CD4-positive, alpha-beta T cell (primary cell): ENCODE measurements at regions not wholly inside any gene's neighbourhood (a gene's known extent, or its start where the extent isn't known, plus 50 kb on each side); places are given as distances from the start of the nearest gene placed in this dataset.

Source experiments
- ATAC-seq: fragments of 200-7000 bp; cut with Tn5 transposase; one replicate; pipeline ENCODE4 v1.10.0; 2022; ENCODE audit warnings: mild to moderate bottlenecking; ENCODE audit not compliant: poor library complexity
- CTCF ChIA-PET: fragments of 350-600 bp; sonication (Branson Sonifier 250); formaldehyde crosslinking; loops from one replicate; lab custom pipeline; 2021; ENCODE audit warnings: antibody characterized with exemption, inconsistent platforms; lab: Charles Lee
- POLR2A ChIA-PET: fragments of 350-600 bp; sonication (Branson Sonifier 250); formaldehyde crosslinking; loops from one replicate; lab custom pipeline; 2021; ENCODE audit warnings: antibody characterized with exemption, inconsistent platforms; lab: Charles Lee
- DNase-seq, 14 experiments: peaks; one replicate each; pipeline ENCODE4 v3.0.0-alpha.2; 2013 to 2020; ENCODE audit warnings: mixed read lengths in 2 of 14
- H3K27ac ChIP-seq, 2 donors: one replicate each; pipeline versions ENCODE4 v1.5.1 to v1.7.0; 2013; ENCODE audit warnings: low read length in 2 of 2, low read depth in 1 of 2, mild to moderate bottlenecking in 1 of 2
- H3K27me3 ChIP-seq, 2 experiments: 1 replicate in 1 of 2; 2 replicates in 1 of 2; pipeline versions ENCODE4 v1.6.1 to v1.7.0; 2013; ENCODE audit warnings: low read length in 2 of 2, control low read depth in 1 of 2, mild to moderate bottlenecking in 1 of 2, moderate library complexity in 1 of 2; ENCODE audit not compliant: insufficient read depth in 2 of 2, control insufficient read depth in 1 of 2
- H3K36me3 ChIP-seq: one replicate; pipeline ENCODE4 v1.6.1; 2013; ENCODE audit warnings: low read length, control low read depth; ENCODE audit not compliant: insufficient read depth
- H3K4me1 ChIP-seq: one replicate; pipeline ENCODE4 v1.6.1; 2013; ENCODE audit warnings: low read length, control low read depth; ENCODE audit not compliant: insufficient read depth
- H3K4me3 ChIP-seq: one replicate; pipeline ENCODE4 v1.5.1; 2013; ENCODE audit warnings: mild to moderate bottlenecking, low read length, moderate library complexity
- H3K9me3 ChIP-seq, 2 experiments: 1 replicate in 1 of 2; 2 replicates in 1 of 2; pipeline versions ENCODE4 v1.6.1 to v1.7.0; 2013; ENCODE audit warnings: low read length in 2 of 2, mild to moderate bottlenecking in 2 of 2, control low read depth in 1 of 2, moderate library complexity in 1 of 2; ENCODE audit not compliant: control insufficient read depth in 1 of 2, insufficient read depth in 1 of 2
- H3K27ac Mint-ChIP-seq: one replicate; pipeline ENCODE4 v1.8.0; 2020; ENCODE audit warnings: mixed read lengths
- H3K27me3 Mint-ChIP-seq: one replicate; pipeline ENCODE4 v1.8.0; 2021; ENCODE audit warnings: mixed read lengths
- H3K36me3 Mint-ChIP-seq: one replicate; pipeline ENCODE4 v1.8.0; 2021; ENCODE audit warnings: low read depth, mixed read lengths
- H3K4me1 Mint-ChIP-seq: one replicate; pipeline ENCODE4 v1.8.0; 2021; ENCODE audit warnings: low read depth, mixed read lengths
- H3K4me3 Mint-ChIP-seq: one replicate; pipeline ENCODE4 v1.8.0; 2020; ENCODE audit warnings: mild to moderate bottlenecking, mixed read lengths
- H3K9me3 Mint-ChIP-seq: one replicate; pipeline ENCODE4 v1.8.0; 2020; ENCODE audit warnings: mixed read lengths
- CTCF ChIP-seq: fragments of 200-600 bp; IDR thresholded peaks from one replicate; pipeline ENCODE4 v1.8.0; 2022; ENCODE audit warnings: antibody characterized with exemption, mild to moderate bottlenecking
- intact Hi-C, 2 experiments: fragments of 100-400 bp; cut with DNase I in 1 of 2; cut with micrococcal nuclease in 1 of 2; formaldehyde crosslinking; loops; one replicate each; pipeline versions ENCODE4 v1.15.1 to v1.9.0; 2023 to 2025; cut with DNase I, micrococcal nuclease

DNA sequence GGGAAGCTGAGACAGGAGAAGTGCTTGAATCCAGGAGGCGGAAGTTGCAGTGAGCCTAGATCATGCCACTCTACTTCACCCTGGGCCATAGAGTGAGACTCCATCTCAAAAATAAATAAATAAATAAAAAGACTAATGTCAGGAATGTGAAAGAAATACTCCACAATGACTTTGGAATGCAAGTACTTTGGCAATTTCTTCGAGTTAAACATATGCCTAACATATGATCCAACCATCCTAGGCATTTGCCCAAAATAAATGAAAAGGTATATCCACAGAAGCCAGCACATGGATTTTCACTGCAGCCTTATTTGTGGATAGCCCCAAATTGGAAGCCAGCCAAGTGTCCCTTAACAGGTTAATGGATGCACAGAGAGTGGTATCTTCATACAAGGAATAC, 357.9 kb upstream of the TMEM132C start:
- intact Hi-C loops: no loop called here
- ChIA-PET CTCF (no interaction called here), POLR2A (no interaction called here)
- Mint-ChIP-seq H3K4me3 (no peak overlapping the region), H3K27me3 (no peaks in the 10 kb centered on the region), H3K27ac (no peak overlapping the region), H3K36me3 (no peaks in the 10 kb centered on the region), H3K4me1 (no peaks in the 10 kb centered on the region), H3K9me3 (peaks cover 4% of the 10 kb centered on the region)
- Histone ChIP-seq H3K4me1 (no peaks in the 10 kb centered on the region), H3K9me3 (peaks cover 0 to 7% of the 10 kb centered on the region in 2 experiments), H3K27me3 (no peaks in the 10 kb centered on the region), H3K27ac (no peak overlapping the region), H3K36me3 (no peaks in the 10 kb centered on the region), H3K4me3 (no peak overlapping the region)
- DNase-seq: no peak
- no peak for TF ChIP-seq CTCF
- ATAC-seq: no peak

DNA sequence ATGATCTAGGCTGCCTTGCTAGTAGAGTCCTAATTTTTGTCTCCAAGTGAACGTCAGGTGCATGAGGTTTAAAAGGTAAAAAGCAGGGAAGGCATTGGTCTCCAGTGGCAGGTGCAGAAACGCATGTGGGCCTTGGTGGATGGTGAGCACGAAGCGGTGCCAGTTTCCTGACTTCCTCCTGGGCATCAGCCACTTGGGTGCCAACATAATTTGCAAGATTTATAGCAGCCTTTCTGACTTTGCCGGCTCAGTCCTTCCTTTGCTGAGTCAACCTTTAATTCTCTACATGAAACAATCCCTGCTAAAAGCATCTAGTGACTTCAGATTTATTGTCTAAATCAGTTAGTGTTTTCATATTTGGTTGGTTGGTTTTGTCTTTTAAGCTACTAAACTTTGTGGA, 355.7 kb upstream of the TMEM132C start:
- Mint-ChIP-seq H3K36me3 (no peaks in the 10 kb centered on the region), H3K4me3 (no peak overlapping the region), H3K9me3 (peaks cover 6% of the 10 kb centered on the region), H3K27ac (no peak overlapping the region), H3K4me1 (no peaks in the 10 kb centered on the region), H3K27me3 (no peaks in the 10 kb centered on the region)
- DNase-seq (no peak), ATAC-seq (no peak)
- no peak for TF ChIP-seq CTCF
- Histone ChIP-seq H3K27me3 (no peaks in the 10 kb centered on the region), H3K9me3 (peaks cover 0 to 7% of the 10 kb centered on the region in 2 experiments), H3K4me1 (no peaks in the 10 kb centered on the region), H3K27ac (no peak overlapping the region), H3K36me3 (no peaks in the 10 kb centered on the region), H3K4me3 (no peak overlapping the region)
- intact Hi-C loops: no loop called here
- ChIA-PET POLR2A (no interaction called here), CTCF (no interaction called here)

DNA sequence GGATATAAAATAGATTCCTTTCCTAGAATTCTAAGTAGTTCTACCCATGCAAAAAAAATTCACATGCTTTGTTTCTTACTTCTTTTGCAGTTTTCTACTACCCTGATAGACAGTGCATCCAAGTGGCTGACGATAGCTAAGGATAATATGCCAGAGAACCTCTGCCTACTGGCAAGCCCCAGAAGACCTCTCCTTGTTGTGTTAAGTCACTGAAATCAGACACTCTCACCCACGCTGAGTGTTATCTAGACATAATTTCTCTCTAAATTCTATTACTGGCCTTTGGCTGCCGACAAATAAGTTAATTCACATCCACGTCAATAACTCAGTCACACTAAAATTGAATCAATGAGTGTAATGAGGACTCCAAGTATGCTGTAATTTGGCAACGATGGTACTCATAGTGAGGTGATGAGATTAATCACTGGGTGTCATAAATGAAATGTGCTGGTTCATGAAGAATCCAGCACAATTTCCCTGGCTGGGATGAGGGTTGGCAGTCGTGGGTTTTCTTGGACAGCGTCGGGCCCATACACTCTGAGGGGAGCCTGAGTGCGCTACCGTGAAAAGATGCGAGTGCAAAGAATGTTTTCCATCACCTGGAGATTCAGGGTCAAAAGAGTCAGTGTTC, 354.8 kb upstream of the TMEM132C start:
- TF ChIP-seq CTCF: no peak
- POLR2A ChIA-PET: no interaction called here
- Histone ChIP-seq H3K4me3 (no peak overlapping the region), H3K27me3 (no peaks in the 10 kb centered on the region), H3K27ac (no peak overlapping the region), H3K9me3 (peaks cover 0 to 7% of the 10 kb centered on the region in 2 experiments), H3K4me1 (no peaks in the 10 kb centered on the region), H3K36me3 (no peaks in the 10 kb centered on the region)
- no peak for ATAC-seq
- Mint-ChIP-seq H3K4me1 (no peaks in the 10 kb centered on the region), H3K36me3 (no peaks in the 10 kb centered on the region), H3K4me3 (no peak overlapping the region), H3K9me3 (peaks cover 2% of the 10 kb centered on the region), H3K27ac (no peak overlapping the region), H3K27me3 (no peaks in the 10 kb centered on the region)
- intact Hi-C loops: no loop called here
- CTCF ChIA-PET: no interaction called here
- DNase-seq: no peak
